ENCODE measurements at regions not wholly inside any gene's neighbourhood (a gene's known extent, or its start where the extent isn't known, plus 50 kb on each side); places are given as distances from the start of the nearest gene placed in this dataset.

DNA sequence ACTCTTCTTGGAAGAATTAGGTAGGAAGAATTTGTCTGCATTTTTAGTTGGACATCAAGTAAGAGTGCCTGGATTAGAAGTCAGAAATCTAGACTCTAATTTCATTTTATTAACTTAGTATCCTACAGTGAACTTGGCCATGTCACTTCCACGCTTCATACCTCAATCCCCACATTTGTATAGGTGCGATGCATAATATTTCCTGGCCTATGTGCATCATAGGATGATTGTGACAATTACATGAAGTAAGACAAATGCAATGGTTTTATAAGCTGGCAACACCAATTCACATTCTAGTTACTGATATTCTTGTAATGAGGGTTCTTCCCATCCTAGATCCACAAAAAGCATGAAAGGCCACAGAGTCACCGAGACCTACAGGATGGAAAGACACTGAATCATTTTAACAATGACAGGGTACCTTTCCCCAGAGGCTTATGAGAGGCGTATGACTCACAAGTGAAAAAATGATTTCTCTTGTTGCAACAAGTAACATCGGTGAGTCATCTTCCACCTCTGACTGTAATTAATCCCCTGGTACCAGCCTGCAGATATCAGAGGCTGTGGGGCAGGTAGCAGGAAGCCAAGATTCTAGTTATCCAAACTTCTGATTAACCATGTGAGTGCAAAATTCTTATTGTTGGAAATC is 56.0 kb upstream of the OR5AK2 start:
- no peaks in the 10 kb centered on the region for H3K36me3 ChIP-seq (replicated peaks)
- in situ Hi-C loops (cut with HindIII; ENCODE audit: low pct_ligation_motif_present, low sequenced_read_pairs): no loop called here
- no peak overlapping the region for H3K27ac ChIP-seq
- no peak for TF ChIP-seq CTCF (IDR thresholded peaks at IDR 0.05; ENCODE audit: low read depth, low read length, missing control alignments)
- H3K4me3 ChIP-seq (ENCODE audit: low read depth, low read length): no peak overlapping the region
- DNase-seq: peak; percentile 79
- H3K27me3 ChIP-seq (replicated peaks): no peaks in the 10 kb centered on the region

DNA sequence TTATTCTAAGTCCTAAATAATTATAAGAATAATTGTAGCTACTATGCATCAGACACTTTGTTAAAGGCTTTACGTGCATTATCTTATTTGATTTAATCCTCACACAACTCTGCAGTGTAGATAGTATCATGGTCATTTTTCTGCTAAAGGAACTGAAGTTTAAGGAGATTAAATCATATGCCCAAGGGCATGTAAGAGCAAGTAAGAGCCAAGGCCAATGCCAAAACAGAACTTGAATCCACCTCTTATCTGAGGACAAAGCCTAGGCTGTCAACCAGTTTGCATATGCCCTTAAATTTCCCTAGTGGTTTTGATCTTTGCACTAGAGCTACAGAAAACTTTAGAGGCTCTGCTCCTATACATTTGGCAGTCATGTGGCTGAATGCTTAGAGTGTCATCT is 65.6 kb upstream of the OR5AK2 start:
- in situ Hi-C loops (cut with HindIII; ENCODE audit: low pct_ligation_motif_present, low sequenced_read_pairs): no loop called here

DNA sequence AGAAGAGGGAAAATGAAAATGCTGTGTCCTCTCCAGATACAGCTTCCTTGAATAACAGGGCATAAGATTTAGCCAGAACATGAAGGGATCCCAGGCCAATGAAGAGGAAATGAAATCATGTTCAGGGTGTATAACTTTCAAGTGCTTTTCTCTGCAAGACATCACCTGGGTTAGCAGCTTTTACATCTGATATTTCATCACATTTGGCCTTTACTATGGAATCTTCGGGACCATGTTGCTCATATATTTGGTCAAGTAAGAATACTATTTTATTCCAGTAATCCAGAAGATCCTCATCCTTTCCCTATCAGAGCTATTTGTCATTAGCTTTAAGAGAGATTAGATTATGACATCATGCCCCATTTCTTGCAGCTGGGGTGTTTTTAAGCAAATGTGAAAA is 66.3 kb upstream of the OR5AK2 start:
- no peak overlapping the region for H3K27ac ChIP-seq
- TF ChIP-seq CTCF (IDR thresholded peaks at IDR 0.05; ENCODE audit: low read depth, low read length, missing control alignments): no peak
- in situ Hi-C loops (cut with HindIII; ENCODE audit: low pct_ligation_motif_present, low sequenced_read_pairs): no loop called here
- H3K27me3 ChIP-seq (replicated peaks): no peaks in the 10 kb centered on the region
- DNase-seq: no peak
- no peaks in the 10 kb centered on the region for H3K36me3 ChIP-seq (replicated peaks)
- no peak overlapping the region for H3K4me3 ChIP-seq (ENCODE audit: low read depth, low read length)

More for the DNA sequence above, 65.6 kb upstream of the OR5AK2 start:
- no peak for DNase-seq
- H3K4me3 ChIP-seq (ENCODE audit: low read depth, low read length): no peak overlapping the region
- no peaks in the 10 kb centered on the region for H3K36me3 ChIP-seq (replicated peaks)
- no peak for TF ChIP-seq CTCF (IDR thresholded peaks at IDR 0.05; ENCODE audit: low read depth, low read length, missing control alignments)
- H3K27ac ChIP-seq: no peak overlapping the region
- no peaks in the 10 kb centered on the region for H3K27me3 ChIP-seq (replicated peaks)

- DNase-seq: no peak
- H3K36me3 ChIP-seq (replicated peaks): no peaks in the 10 kb centered on the region
- in situ Hi-C loops (cut with HindIII; ENCODE audit: low pct_ligation_motif_present, low sequenced_read_pairs): no loop called here
- H3K27ac ChIP-seq: no peak overlapping the region
- H3K27me3 ChIP-seq (replicated peaks): no peaks in the 10 kb centered on the region
- no peak for TF ChIP-seq CTCF (IDR thresholded peaks at IDR 0.05; ENCODE audit: low read depth, low read length, missing control alignments)
- H3K4me3 ChIP-seq (ENCODE audit: low read depth, low read length): no peak overlapping the region
These were observed 70.9 kb upstream of the OR5AK2 start for GRCh38 chr11:56917708-56918400.

GRCh38 chr11:56916587-56916986 is 72.1 kb upstream of the OR5AK2 start:
- Histone ChIP-seq H3K27me3 (replicated peaks) (no peaks in the 10 kb centered on the region), H3K36me3 (replicated peaks) (no peaks in the 10 kb centered on the region), H3K4me3 (ENCODE audit: low read depth, low read length) (no peak overlapping the region), H3K27ac (no peak overlapping the region)
- in situ Hi-C loops (cut with HindIII; ENCODE audit: low pct_ligation_motif_present, low sequenced_read_pairs): no loop called here
- no peak for DNase-seq
- no peak for TF ChIP-seq CTCF (IDR thresholded peaks at IDR 0.05; ENCODE audit: low read depth, low read length, missing control alignments)

Measured in brain microvascular endothelial cell (primary cell).